Fibroblast of gingiva (primary cell): ENCODE measurements at regions not wholly inside any gene's neighbourhood (a gene's known extent, or its start where the extent isn't known, plus 50 kb on each side); places are given as distances from the start of the nearest gene placed in this dataset.

Experiments used
- DNase-seq: peaks from one replicate; pipeline ENCODE4 v3.0.0-alpha.2; 2011; ENCODE audit warnings: low read depth

DNA sequence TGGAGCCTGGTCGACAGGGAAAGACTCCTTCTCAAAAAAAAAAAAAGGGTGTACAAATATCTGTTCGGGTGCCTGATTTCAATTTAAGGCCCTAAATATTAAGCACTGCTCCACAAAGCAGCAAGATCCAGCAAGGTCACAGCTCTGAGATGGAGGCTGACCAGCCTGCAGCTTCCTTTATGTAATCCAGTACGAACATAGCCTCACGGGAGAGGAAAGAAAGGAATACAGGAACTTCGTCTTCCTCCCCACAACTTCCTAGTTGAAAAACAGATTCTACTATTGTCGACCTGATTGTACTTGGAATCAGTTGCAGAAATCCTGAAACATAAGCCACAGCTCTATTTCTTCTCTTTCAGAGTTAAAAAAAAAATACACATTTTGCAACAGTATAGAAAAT, 53.5 kb upstream of the TBC1D9 start:
- DNase-seq: no peak

- DNase-seq: no peak
Measured at GRCh38 chr4:140808256-140808655, 52.1 kb upstream of the TBC1D9 start.

GRCh38 chr4:140807491-140808252, 51.5 kb upstream of the TBC1D9 start:
- DNase-seq: peak; percentile 21

GRCh38 chr4:140806163-140806562, 50.0 kb upstream of the TBC1D9 start:
- DNase-seq: no peak
